ENCODE measurements at regions not wholly inside any gene's neighbourhood (a gene's known extent, or its start where the extent isn't known, plus 50 kb on each side); places are given as distances from the start of the nearest gene placed in this dataset.
A peak's percentile ranks its signal among the peaks of the same experiment; 100 is the strongest.
"Not testable (repeated sequence)": the region's sequence is repeated elsewhere in the genome, so short reads cannot be mapped to it uniquely, and the experiment has no call there.

DNA sequence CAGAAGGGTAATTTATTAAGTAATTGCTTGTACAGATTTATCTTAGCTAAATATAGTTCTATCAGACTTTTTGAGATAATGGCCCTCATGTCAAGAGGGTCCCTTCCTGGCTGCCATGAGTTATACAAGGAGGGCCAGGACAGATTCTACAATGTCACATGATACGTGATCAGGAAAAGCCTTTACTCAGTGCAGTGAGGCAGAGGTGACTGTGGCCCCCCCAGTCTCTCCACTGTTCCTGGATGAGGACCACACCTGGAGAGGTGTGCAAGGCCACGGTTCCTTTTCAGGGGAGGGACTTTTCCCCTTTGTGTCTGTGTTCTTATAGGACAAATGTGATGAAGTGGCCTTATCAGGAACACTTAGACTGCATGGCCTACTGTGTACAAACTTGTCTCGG lies 54.3 kb upstream of the LRCH1 start:
- no peak for FAIRE-seq

DNA sequence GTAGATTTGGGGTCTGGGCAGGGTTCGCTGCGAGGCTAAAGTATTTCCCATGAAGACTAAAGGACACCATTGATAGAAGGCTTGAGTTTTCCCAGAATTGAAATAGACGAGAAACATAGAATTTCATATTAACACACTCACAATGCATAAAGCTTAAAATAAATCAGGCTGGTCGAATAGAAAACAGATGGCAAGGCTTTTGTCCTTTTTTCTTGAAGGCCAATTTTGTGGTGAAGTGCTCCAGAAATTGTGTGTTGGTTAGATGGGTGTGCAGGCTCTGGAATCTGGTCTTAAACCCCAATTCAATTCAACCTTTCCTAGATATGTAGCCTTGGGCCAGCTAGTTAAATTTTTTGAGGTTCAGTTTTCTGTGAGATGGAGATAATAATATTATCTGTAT lies 56.9 kb upstream of the LRCH1 start:
- FAIRE-seq = no peak

- FAIRE-seq = no peak
Observed at GRCh38 chr13:46495651-46496050, 57.3 kb upstream of the LRCH1 start.

DNA sequence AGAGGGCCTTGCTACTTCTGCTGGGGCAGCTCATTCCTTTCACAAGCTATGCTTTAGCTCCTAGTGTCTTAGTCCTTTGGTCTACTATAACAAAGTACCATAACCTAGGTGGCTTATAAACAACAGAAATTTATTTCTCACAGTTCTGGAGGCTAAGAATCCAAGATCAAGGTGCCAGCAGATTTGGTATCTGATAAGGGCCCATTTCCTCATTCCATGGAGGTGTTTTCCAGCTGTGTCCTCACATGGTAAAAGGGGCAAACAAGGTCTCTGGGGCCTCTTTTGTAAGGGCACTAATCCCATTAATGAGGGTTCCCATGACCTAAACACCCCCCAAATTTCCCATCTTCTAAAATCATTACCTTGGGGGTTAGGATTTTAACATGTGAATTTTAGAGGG lies 57.9 kb upstream of the LRCH1 start:
- FAIRE-seq = no peak

- FAIRE-seq = peak; percentile 43
Observed at GRCh38 chr13:46492946-46493345, 60.0 kb upstream of the LRCH1 start.

DNA sequence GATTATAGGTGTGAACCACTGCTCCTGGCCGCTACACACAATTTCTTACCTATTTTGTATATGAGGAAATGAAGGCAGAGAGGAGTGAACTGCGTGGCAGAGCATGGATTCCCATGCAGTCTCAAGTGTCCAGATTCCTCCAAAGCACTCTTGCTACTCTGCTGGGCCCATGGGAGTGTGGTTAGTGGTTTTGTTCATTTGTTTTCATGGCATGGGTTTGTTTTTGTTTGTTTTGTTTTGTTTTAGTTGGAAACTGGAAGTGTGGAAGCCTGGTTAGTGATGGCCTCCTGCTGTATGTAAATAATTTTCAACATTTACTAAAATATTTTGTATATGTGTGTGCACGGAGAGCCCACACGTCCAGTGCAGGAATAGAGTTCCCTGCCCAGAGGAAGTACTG lies 61.3 kb upstream of the LRCH1 start:
- FAIRE-seq = no peak

GRCh38 chr13:46490713-46491112 lies 62.3 kb upstream of the LRCH1 start:
- not testable (repeated sequence) for FAIRE-seq

- no peak for FAIRE-seq
Observed at GRCh38 chr13:46490129-46490528, 62.8 kb upstream of the LRCH1 start.

DNA sequence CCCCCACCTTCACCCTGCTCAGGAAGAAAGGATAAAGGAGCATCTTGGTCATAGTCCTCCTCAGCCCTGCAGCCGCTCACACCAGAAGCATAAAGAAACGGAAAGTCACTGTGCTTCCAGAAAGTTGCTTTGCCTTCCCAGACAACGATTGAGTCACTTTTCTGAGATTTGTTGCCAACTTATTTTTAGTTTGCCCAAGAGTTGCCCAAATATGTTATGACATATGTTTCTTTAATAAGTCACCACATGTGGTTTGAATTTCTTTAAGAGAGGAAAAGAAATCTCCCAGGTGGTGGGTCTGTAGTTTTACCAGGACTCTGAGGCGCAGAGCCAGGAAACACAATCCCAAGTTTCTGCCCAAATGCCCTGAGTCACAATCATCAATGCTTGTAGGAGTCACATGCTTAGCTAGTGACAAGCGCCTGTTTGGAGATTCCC lies 63.4 kb upstream of the LRCH1 start:
- no peak for FAIRE-seq

- no peak for FAIRE-seq
Observed at GRCh38 chr13:46487748-46488147, 65.2 kb upstream of the LRCH1 start.

- no peak for FAIRE-seq
Observed at GRCh38 chr13:46486270-46486669, 66.7 kb upstream of the LRCH1 start.

- FAIRE-seq = no peak
Observed at GRCh38 chr13:46484561-46484960, 68.4 kb upstream of the LRCH1 start.

GRCh38 chr13:46481166-46481565 lies 71.8 kb upstream of the LRCH1 start:
- FAIRE-seq = no peak

DNA sequence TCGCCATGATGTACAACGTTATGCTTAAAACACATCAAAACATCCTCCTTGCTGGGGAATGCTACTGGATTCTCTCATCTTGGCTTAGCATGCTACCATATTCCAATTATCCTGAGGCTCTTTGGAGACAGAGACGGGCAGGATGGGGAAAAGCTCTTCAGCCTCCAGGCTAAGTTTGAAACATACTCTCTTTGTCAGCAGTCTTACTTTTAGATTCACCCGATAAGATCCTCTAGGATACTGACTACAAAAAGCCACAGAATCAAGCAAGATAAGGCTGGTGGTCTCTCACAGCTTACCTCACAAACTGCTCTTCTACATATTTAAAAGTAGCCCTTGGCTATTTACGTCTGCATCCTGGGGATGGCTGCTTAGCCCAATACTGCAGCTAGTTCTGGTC lies 72.8 kb upstream of the LRCH1 start:
- FAIRE-seq = no peak

- FAIRE-seq = no peak
Observed at GRCh38 chr13:46479691-46480090, 73.3 kb upstream of the LRCH1 start.

DNA sequence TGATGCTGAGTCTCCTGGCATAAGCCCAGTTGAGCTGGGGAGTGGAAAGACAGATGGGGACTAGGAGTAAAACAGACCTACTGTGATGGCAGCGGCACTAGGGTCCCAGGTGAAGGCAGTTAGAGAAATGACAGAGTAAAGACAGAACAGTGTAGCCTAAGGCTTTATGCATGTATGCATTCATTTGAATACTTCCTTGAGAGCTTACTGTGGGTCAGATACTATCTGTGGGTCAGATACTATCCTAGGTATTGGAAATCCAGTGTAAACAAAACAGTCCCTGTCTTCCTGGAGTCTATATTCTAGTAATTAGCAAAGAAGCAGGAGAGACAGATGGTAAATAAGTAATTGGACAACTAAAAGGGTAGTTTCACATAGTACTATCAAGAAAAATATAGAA lies 73.7 kb upstream of the LRCH1 start:
- FAIRE-seq = no peak

DNA sequence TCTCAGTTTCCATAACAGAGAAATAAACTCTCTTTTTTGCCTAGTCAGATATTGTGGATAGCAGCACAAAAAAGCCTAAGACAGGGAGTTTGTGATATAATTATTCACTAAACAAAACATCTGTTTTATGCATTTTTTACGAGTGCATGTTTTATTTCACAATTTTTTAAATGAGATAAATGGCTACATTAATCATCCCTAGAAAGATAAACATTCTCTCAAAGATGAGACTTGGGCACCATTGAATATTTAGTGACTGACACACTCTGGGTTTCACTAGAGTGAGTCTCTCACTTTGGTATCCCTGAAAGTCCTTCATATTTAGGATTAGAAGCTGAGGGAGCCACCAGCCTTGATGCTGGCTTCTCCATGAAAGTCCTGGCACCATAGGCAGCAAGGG lies 74.3 kb upstream of the LRCH1 start:
- FAIRE-seq = no peak

DNA sequence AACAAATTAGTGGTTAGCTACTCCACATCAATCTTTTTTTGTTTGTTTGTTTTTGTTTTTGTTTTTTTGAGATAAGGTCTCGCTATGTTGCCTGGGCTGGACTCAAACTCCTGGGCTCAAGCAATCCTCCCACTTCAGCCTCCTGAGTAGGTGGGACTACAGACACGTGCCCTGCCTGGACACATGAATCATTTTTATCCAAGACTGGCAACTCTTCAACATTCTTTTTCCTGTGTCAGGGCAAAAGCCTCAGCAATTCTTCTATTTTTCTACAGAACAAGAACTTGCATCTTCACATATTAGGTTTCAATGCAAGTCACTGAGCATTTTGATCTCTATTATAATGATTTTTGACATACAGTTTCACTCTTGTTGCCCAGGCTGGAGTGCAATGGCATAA lies 76.8 kb upstream of the LRCH1 start:
- FAIRE-seq = no peak

DNA sequence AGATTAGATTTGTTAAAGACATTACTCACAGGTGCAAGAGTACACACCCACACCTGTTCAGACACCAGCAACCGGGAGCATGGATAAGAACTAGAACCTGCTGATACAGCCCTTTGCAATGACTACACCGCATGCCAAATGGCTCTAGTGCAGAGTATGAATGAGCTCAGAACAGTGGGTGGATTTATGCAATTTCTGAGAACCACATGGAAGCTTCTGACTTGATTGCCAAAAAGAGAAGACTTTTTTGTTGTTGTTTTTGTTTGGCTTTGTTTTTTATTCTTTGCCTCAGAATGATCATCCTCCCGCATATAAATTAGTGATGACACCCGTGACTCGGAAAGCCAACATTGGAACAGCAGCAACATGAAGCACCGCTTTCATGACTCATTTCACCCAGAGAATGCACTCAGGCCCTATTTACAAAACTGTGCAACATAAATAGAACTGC lies 77.4 kb upstream of the LRCH1 start:
- FAIRE-seq = no peak

DNA sequence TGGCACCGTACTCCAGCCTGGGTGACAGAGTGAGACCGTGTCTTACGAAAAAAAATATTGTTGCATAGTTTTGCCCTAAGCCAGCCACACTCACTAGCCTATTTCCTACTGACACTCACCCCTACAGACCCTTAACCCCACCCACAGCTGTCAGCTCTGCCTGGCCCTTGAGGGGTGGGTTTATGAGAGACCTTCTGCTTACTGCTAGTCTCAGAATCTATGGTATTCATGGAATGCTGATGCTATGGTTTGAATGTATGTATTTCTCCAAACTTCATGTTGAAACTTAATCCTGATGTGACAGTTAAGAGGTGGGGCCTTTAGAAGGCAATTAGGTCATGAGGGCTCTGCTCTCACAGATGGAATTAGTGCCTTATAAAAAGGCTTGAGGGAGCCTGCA lies 79.2 kb upstream of the LRCH1 start:
- FAIRE-seq = no peak

DNA sequence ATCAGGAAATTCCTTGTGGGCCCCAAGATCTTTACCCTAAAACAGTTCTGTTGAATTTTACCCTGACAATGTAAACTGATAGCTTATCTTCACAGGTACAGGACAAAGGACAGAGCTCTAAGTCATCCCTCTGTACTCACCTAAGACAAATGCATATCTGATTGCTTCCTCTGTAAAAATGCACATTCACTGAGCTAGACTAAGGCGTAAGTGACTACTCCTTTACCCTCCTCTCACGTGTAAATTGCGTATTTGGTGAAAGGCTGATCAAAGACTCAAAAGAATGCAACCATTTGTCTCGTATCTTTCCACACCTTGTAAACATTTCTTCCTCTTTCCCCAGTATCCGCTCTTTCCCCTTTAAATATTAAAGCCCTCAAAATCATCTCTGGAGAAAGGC lies 80.6 kb upstream of the LRCH1 start:
- FAIRE-seq = no peak

GRCh38 chr13:46469699-46470098 lies 82.6 kb upstream of the RUBCNL start:
- FAIRE-seq = not testable (repeated sequence)

DNA sequence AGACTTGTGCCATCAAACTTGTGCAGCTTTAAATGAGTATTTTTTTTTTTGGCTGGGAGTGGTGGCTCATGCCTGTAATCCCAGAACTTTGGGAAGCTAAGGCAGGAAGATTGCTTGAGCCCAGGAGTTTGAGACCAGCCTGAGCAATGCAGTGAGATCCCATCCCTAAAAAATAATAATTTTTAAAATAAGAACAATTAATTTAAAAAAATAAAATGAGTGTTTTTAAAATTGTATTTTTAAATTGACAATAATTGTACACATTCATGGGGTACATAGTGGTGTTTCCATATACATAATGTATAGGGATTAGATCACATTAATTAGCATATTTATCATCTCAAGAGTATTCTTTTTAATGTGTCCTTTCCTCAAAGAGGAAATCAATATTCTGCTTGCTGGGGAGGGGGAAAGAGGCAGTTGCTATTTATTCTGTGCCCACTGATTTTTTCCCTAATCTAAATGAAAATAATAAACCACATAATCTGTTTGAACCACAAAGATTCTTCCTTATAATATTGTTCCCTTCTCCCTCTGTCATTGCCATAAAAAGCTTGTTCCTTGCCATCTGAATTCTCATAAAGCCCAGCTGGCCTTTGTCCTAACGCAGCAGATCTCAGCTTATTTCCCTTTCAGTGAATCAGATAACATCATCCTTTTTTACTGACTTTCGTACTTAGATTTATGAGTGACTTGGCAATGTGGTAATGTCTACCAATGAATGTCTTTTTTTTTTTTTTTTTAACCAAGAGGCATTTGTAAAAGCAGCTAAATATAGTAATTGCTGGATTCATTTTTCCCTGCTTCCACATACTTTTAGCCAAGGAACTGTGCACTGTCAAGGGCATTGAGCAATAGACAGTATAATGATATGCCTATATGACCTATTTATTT lies 81.8 kb upstream of the RUBCNL start:
- no peak for FAIRE-seq

- FAIRE-seq = not testable (repeated sequence)
Observed at GRCh38 chr13:46467694-46468093, 80.6 kb upstream of the RUBCNL start.

DNA sequence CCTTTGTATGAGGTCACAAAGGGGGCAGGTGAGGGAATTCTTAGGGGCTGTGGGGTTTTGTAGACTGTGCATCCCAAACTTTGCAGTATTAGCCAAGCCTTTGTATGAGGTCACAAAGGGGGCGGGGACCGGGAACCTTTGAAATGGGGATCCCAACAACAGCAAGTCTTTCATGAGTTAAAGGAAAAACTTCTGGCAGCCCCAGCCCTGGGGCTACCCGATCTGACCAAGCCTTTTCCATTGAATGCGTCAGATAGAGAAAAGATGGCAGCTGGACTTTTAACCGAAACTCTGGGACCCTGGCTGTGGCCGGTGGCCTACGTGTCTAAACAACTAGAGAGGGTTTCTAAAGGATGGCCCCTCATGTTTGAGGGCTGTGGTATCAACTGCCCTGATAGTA lies 79.0 kb upstream of the RUBCNL start:
- FAIRE-seq = not testable (repeated sequence)

All from colon (tissue), 2 donors.